ENCODE measurements at regions not wholly inside any gene's neighbourhood (a gene's known extent, or its start where the extent isn't known, plus 50 kb on each side); places are given as distances from the start of the nearest gene placed in this dataset.

DNA sequence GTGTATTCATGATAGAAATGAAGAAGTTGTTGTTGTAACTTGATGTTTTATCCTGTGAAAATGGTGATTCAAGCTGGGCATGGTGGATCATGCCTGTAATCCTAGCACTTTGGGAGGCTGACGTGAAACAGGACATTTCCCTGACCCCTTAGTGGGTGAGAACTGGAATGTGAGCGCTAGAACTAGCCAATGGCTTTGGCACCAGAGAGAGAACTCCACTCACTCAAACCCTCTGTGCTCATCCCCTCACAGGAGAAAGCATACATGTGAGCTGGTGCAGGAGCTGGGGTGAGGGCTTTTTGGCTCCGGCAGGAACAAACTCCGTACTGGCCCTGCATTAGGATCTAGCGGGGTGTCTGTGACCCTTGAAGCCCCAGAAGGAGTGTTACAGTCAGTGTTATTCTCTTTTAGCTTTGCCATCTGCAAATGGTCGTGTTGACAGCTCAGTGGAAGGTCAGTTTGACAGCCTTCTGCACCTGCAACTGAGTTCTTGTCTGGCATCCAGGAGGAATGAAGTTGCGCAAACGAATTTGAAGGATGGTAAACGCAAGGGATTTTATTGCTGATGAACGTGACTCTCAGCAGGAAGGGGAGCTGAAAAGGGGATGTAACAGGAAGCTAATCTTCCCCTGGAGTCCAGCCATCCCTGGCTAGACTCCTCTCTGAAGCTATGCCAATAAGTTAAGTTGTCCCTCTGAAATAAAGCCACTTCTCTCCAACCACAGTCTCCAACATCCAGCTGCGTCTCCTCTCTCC, 1016.6 kb upstream of the CADM2 start:
- Histone ChIP-seq H3K4me1 (no peaks in the 10 kb centered on the region), H3K9me3 (no peaks in the 10 kb centered on the region), H3K27ac (no peak overlapping the region), H3K36me3 (peaks cover 1% of the 10 kb centered on the region), H3K27me3 (no peaks in the 10 kb centered on the region), H3K4me3 (no peak overlapping the region)
- DNase-seq (ENCODE audit: low spot score in 2 of 2): no peak
- TF ChIP-seq POLR2AphosphoS5 (IDR thresholded peaks at IDR 0.05): no peak
- TF ChIP-seq, protein P1, sequence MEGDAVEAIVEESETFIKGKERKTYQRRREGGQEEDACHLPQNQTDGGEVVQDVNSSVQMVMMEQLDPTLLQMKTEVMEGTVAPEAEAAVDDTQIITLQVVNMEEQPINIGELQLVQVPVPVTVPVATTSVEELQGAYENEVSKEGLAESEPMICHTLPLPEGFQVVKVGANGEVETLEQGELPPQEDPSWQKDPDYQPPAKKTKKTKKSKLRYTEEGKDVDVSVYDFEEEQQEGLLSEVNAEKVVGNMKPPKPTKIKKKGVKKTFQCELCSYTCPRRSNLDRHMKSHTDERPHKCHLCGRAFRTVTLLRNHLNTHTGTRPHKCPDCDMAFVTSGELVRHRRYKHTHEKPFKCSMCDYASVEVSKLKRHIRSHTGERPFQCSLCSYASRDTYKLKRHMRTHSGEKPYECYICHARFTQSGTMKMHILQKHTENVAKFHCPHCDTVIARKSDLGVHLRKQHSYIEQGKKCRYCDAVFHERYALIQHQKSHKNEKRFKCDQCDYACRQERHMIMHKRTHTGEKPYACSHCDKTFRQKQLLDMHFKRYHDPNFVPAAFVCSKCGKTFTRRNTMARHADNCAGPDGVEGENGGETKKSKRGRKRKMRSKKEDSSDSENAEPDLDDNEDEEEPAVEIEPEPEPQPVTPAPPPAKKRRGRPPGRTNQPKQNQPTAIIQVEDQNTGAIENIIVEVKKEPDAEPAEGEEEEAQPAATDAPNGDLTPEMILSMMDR (IDR thresholded peaks at IDR 0.05): no peak
- TF ChIP-seq POLR2A (IDR thresholded peaks at IDR 0.05): no peak
- intact Hi-C loops (cut with DNase I; ENCODE audit: low total_unique reads): no loop called here

GRCh38 chr3:83946049-83946448, 1012.7 kb upstream of the CADM2 start:
- H3K27ac ChIP-seq: no peak overlapping the region
- H3K9me3 ChIP-seq: no peaks in the 10 kb centered on the region
- no peaks in the 10 kb centered on the region for H3K27me3 ChIP-seq
- peaks cover 3% of the 10 kb centered on the region for H3K36me3 ChIP-seq
- intact Hi-C loops (cut with DNase I; ENCODE audit: low total_unique reads): no loop called here
- no peak overlapping the region for H3K4me3 ChIP-seq
- no peak for DNase-seq (ENCODE audit: low spot score in 2 of 2)
- TF ChIP-seq POLR2AphosphoS5 (IDR thresholded peaks at IDR 0.05): no peak
- TF ChIP-seq POLR2A (IDR thresholded peaks at IDR 0.05): no peak
- TF ChIP-seq, protein P1 (IDR thresholded peaks at IDR 0.05): no peak
- no peaks in the 10 kb centered on the region for H3K4me1 ChIP-seq

DNA sequence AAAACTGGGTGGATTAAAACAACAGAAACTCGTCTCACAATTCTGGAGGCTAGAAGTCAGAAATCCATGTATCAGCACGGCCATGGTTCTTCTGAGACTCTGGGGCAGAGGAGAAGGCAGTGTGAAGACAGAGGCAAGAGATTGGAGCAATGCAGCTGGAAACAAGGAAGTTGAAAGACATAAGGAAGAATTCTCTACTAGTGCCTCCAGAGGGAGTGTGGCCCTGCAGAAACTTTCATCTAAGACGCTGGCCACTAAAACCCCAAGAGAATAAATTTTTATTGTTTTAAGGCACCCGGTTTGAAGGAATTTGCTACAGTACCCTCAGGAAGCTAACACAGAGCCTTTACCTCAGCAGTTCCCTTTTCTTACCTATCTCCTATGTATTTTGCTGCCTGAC, 1012.2 kb upstream of the CADM2 start:
- TF ChIP-seq, protein P1 (IDR thresholded peaks at IDR 0.05): no peak
- TF ChIP-seq POLR2A (IDR thresholded peaks at IDR 0.05) (no peak), POLR2AphosphoS5 (IDR thresholded peaks at IDR 0.05) (no peak)
- DNase-seq (ENCODE audit: low spot score in 2 of 2): no peak
- intact Hi-C loops (cut with DNase I; ENCODE audit: low total_unique reads): no loop called here
- H3K27me3 ChIP-seq: no peaks in the 10 kb centered on the region
- peaks cover 3% of the 10 kb centered on the region for H3K36me3 ChIP-seq
- H3K27ac ChIP-seq: no peak overlapping the region
- no peaks in the 10 kb centered on the region for H3K9me3 ChIP-seq
- no peak overlapping the region for H3K4me3 ChIP-seq
- no peaks in the 10 kb centered on the region for H3K4me1 ChIP-seq

GRCh38 chr3:83948771-83949170, 1010.0 kb upstream of the CADM2 start:
- H3K27ac ChIP-seq: no peak overlapping the region
- TF ChIP-seq, protein P1 (IDR thresholded peaks at IDR 0.05): no peak
- TF ChIP-seq POLR2AphosphoS5 (IDR thresholded peaks at IDR 0.05) (no peak), POLR2A (IDR thresholded peaks at IDR 0.05) (no peak)
- no peak overlapping the region for H3K4me3 ChIP-seq
- H3K27me3 ChIP-seq: no peaks in the 10 kb centered on the region
- intact Hi-C loops (cut with DNase I; ENCODE audit: low total_unique reads): no loop called here
- no peaks in the 10 kb centered on the region for H3K9me3 ChIP-seq
- peaks cover 3% of the 10 kb centered on the region for H3K36me3 ChIP-seq
- DNase-seq (ENCODE audit: low spot score in 2 of 2): no peak
- no peaks in the 10 kb centered on the region for H3K4me1 ChIP-seq

GRCh38 chr3:83953417-83954089, 1005.2 kb upstream of the CADM2 start:
- Histone ChIP-seq H3K4me3 (no peak overlapping the region), H3K36me3 (no peaks in the 10 kb centered on the region), H3K4me1 (no peaks in the 10 kb centered on the region), H3K9me3 (no peaks in the 10 kb centered on the region), H3K27ac (no peak overlapping the region), H3K27me3 (no peaks in the 10 kb centered on the region)
- TF ChIP-seq, protein P1 (IDR thresholded peaks at IDR 0.05): no peak
- TF ChIP-seq POLR2AphosphoS5 (IDR thresholded peaks at IDR 0.05) (no peak), POLR2A (IDR thresholded peaks at IDR 0.05) (no peak)
- DNase-seq (ENCODE audit: low spot score in 2 of 2): no peak
- intact Hi-C loops (cut with DNase I; ENCODE audit: low total_unique reads): no loop called here

Measured in breast epithelium (tissue), 4 donors.